GM12878 (cell line): ENCODE measurements at regions not wholly inside any gene's neighbourhood (a gene's known extent, or its start where the extent isn't known, plus 50 kb on each side); places are given as distances from the start of the nearest gene placed in this dataset.

Experiments
- CTCF ChIP-seq, 3 experiments: IDR thresholded peaks in 2 of 3; conservative IDR thresholded peaks in 1 of 3; 2 replicates each; pipeline ENCODE4 v1.5.1; 2011; ENCODE audit warnings: low read depth in 3 of 3, low read length in 3 of 3, mild to moderate bottlenecking in 3 of 3, control low read depth in 2 of 3, moderate library complexity in 2 of 3, inconsistent platforms in 1 of 3, mixed read lengths in 1 of 3; ENCODE audit not compliant: control insufficient read depth in 2 of 3, insufficient read depth in 1 of 3; ENCODE audit errors: extremely low read depth in 1 of 3
- POLR2A ChIP-seq: IDR thresholded peaks from 2 replicates; pipeline ENCODE4 v1.6.1; 2011; ENCODE audit warnings: low read depth, mild to moderate bottlenecking, low read length

GRCh38 chr12:20274008-20274407 is 94.3 kb upstream of the PDE3A start:
- TF ChIP-seq CTCF (IDR thresholded peaks at IDR 0.05 in 2 of 3, conservative IDR thresholded peaks at IDR 0.05 in 1 of 3; ENCODE audit: control insufficient read depth in 2 of 3, extremely low read depth in 1 of 3, insufficient read depth in 1 of 3, low read depth in 3 of 3, low read length in 3 of 3) = no peak
- no peak for TF ChIP-seq POLR2A
